Thymus (tissue), 11 donors: ENCODE measurements at regions not wholly inside any gene's neighbourhood (a gene's known extent, or its start where the extent isn't known, plus 50 kb on each side); places are given as distances from the start of the nearest gene placed in this dataset.

ENCODE experiments used
- DNase-seq, 9 donors: peaks; one replicate each; pipeline ENCODE4 v3.0.0-alpha.2; 2013; ENCODE audit warnings: low spot score in 9 of 9, low read depth in 6 of 9, missing footprints in 1 of 9
- H3K27ac ChIP-seq, 2 donors: one replicate each; pipeline ENCODE4 v1.5.1; 2013; ENCODE audit warnings: control low read depth in 1 of 2, low read depth in 1 of 2, low read length in 1 of 2, mild to moderate bottlenecking in 1 of 2, moderate library complexity in 1 of 2
- H3K27me3 ChIP-seq, 2 donors: one replicate each; pipeline ENCODE4 v1.5.1; 2013; ENCODE audit warnings: low read length in 1 of 2; ENCODE audit not compliant: control insufficient read depth in 2 of 2, insufficient read depth in 1 of 2
- H3K36me3 ChIP-seq, 2 donors: one replicate each; pipeline ENCODE4 v1.5.1; 2013; ENCODE audit warnings: low read length in 1 of 2, mild to moderate bottlenecking in 1 of 2, moderate library complexity in 1 of 2; ENCODE audit not compliant: control insufficient read depth in 2 of 2, insufficient read depth in 2 of 2
- H3K4me1 ChIP-seq, 2 donors: one replicate each; pipeline ENCODE4 v1.5.1; 2013; ENCODE audit warnings: low read length in 2 of 2; ENCODE audit not compliant: control insufficient read depth in 2 of 2, insufficient read depth in 2 of 2
- H3K4me3 ChIP-seq, 2 donors: one replicate each; pipeline ENCODE4 v1.5.1; 2013; ENCODE audit warnings: low read length in 2 of 2, control low read depth in 1 of 2, mild to moderate bottlenecking in 1 of 2
- H3K9me3 ChIP-seq, 2 donors: one replicate each; pipeline ENCODE4 v1.5.1; 2013; ENCODE audit warnings: low read length in 1 of 2, mild to moderate bottlenecking in 1 of 2; ENCODE audit not compliant: control insufficient read depth in 2 of 2, insufficient read depth in 1 of 2
- WGBS: extraction: QIAGEN DNeasy Blood & Tissue Kit; methylation state at CpG from one replicate; pipeline ENCODE4 v1.1.7; 2013; 5-methylcytosine and 5-hydroxymethylcytosine counted together
- donor health status: healthy.

DNA sequence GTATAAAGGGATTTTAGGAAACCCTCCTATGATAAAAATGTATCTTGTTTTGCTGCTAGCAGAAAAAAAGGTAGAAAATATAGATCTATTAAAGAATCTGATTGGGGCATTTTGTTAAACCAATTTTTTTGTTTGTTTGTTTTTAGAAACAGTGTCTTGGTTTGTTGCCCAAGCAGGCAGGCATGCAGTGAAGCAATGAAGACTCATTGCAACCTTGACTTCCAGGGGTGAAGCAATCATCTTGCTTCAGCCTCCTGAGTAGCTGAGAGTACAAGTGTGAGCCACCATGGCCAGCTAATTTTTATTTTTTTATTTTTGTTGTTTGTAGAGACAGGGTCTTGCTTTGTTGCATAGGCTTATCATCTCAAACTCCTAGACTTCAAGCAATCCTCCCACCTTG is 755.8 kb upstream of the EDIL3 start:
- no peak for DNase-seq
- H3K9me3 ChIP-seq, result no peaks in the 10 kb centered on the region
- no peaks in the 10 kb centered on the region for H3K27me3 ChIP-seq
- H3K27ac ChIP-seq, result no peak overlapping the region
- H3K4me3 ChIP-seq, result no peak overlapping the region
- no peaks in the 10 kb centered on the region for H3K36me3 ChIP-seq
- H3K4me1 ChIP-seq, result no peaks in the 10 kb centered on the region

DNA sequence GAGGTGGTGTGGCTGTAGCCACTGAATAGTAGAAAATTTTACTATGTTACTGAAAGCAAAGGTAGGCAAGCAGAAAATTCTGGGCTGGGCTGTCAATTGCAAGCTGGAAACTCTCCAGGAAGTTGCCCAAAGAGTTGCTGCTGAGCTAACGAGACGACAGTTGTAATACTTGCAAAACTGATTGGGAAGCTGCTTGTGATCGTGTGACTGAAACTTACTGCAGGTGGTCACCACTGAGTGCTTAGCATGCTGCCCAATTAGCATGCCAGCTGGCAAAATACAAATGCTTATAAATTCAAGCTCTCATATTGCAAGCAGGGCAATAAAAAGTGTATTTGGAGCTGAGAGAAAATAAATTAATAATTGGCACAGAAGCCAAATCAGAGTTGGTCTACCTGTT is 758.5 kb upstream of the EDIL3 start:
- Histone ChIP-seq H3K9me3 (no peaks in the 10 kb centered on the region), H3K27ac (no peak overlapping the region), H3K36me3 (no peaks in the 10 kb centered on the region), H3K4me3 (no peak overlapping the region), H3K4me1 (no peaks in the 10 kb centered on the region), H3K27me3 (no peaks in the 10 kb centered on the region)
- no peak for DNase-seq
- WGBS, result 89% methylated on average over 3 of the region's 3 CpGs

DNA sequence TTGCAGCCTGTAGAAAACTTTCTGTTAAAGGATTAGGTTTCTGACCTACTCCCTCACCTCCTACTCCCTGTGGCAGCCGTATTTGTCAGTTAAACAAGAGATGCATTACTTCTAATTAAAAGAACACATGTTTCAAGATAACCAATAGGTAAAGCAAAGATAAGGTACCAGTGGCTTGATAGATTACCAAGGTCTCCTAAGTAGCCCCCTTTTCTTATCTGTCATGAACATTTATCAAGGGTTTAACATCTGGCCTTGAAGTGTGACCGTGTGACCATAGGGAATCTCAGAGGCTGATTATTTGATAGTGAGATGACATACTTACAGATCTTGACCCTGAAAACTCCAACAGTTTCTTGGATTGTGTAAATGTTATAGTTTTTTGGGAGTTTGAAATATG is 764.0 kb upstream of the EDIL3 start:
- 93% methylated on average over 2 of the region's 2 CpGs for WGBS
- H3K4me3 ChIP-seq, result no peak overlapping the region
- no peaks in the 10 kb centered on the region for H3K9me3 ChIP-seq
- no peaks in the 10 kb centered on the region for H3K27me3 ChIP-seq
- H3K4me1 ChIP-seq, result no peaks in the 10 kb centered on the region
- DNase-seq, result no peak
- no peak overlapping the region for H3K27ac ChIP-seq
- no peaks in the 10 kb centered on the region for H3K36me3 ChIP-seq

DNA sequence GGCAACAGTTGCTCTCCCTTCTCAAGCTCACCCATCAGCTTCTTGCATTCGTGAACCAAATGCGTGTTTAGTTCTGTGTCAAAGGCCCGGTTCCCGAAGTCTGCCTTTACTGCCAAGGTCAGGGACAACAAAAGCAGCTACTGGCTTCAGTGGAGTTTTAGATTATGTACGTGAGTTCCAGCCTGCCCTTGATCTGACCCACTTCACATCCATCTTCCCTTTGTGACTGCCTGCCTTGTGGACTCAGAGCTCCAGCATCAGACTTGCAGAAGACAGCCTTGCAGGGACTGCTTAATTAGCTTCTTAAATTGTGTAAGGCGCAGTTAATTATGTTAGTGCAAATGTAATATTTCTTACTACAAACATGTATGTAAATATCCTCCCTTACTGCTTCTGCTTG is 774.7 kb upstream of the EDIL3 start:
- WGBS, result 91% methylated on average over 6 of the region's 6 CpGs
- no peak for DNase-seq
- Histone ChIP-seq H3K9me3 (no peaks in the 10 kb centered on the region), H3K27ac (no peak overlapping the region), H3K27me3 (no peaks in the 10 kb centered on the region), H3K4me3 (no peak overlapping the region), H3K4me1 (no peaks in the 10 kb centered on the region), H3K36me3 (no peaks in the 10 kb centered on the region)

DNA sequence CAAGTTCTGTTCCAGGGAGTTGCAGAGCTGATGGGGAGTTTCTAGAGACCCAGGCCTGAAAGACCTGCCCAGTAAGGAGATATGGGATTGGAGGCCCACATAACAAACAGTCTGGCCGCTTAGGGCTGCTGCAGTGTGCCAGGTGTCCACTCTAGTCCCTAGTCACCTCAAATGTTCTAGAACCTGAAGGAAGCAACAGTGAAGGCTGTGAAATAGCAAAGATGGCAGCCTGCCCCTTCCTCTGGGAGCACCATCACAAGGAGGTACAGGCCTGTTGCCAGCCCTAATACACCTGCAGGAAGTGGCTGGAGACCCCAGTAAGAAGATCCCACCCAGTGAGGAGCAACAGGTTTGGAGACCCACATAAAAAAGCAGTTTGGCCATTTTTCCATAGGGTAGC is 783.8 kb upstream of the EDIL3 start:
- 36% methylated on average over 1 of the region's 1 CpG for WGBS
- no peak for DNase-seq

DNA sequence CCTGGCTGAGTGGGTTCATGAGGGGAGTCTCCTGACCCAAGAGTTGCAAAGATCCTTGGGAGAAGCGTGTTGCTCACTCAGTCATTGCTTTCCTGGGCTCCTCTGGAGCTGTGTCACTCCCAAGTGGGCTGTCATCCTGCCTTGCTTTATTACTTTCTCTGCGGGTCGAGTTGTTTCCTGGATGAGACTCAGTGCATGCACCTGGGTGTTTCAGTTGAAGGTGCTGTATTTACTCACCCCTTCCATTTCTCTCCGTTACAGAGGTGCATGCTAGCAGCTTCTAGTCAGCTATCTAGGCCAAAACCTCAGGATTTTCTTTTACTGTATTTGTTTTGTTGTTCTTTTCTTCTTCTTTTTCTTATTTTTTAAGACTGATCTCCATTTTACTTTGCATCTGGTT is 785.5 kb upstream of the EDIL3 start:
- no peak for DNase-seq
- Histone ChIP-seq H3K4me3 (no peak overlapping the region), H3K27me3 (no peaks in the 10 kb centered on the region), H3K4me1 (no peaks in the 10 kb centered on the region), H3K36me3 (no peaks in the 10 kb centered on the region), H3K9me3 (peaks cover 0 to 2% of the 10 kb centered on the region in 2 donors), H3K27ac (no peak overlapping the region)
- WGBS, result 82% methylated on average over 4 of the region's 4 CpGs

More for the DNA sequence above, 783.8 kb upstream of the EDIL3 start:
- Histone ChIP-seq H3K36me3 (no peaks in the 10 kb centered on the region), H3K27me3 (no peaks in the 10 kb centered on the region), H3K4me3 (no peak overlapping the region), H3K9me3 (peaks cover 0 to 4% of the 10 kb centered on the region in 2 donors), H3K27ac (no peak overlapping the region), H3K4me1 (no peaks in the 10 kb centered on the region)

DNA sequence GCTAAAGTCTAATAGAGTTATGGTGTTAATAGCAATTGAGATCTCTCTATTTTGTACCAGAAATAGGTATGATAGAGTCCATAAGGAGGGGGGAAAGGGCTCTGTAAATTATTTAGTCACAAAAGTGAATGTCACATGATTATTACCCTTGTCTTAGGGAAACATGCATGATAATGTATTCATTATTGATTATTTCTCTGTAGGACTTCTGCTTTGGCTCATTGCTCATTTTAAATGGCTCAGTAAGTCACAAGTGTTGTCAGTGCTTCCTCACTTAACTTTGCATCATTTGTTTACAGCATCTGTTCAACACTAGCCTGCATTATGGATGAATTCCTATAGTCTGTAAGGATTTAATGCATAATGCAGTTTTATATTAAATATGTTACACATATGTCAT is 788.8 kb upstream of the EDIL3 start:
- Histone ChIP-seq H3K27ac (no peak overlapping the region), H3K4me3 (no peak overlapping the region), H3K36me3 (no peaks in the 10 kb centered on the region), H3K4me1 (no peaks in the 10 kb centered on the region), H3K27me3 (no peaks in the 10 kb centered on the region), H3K9me3 (no peaks in the 10 kb centered on the region)
- DNase-seq, result no peak

DNA sequence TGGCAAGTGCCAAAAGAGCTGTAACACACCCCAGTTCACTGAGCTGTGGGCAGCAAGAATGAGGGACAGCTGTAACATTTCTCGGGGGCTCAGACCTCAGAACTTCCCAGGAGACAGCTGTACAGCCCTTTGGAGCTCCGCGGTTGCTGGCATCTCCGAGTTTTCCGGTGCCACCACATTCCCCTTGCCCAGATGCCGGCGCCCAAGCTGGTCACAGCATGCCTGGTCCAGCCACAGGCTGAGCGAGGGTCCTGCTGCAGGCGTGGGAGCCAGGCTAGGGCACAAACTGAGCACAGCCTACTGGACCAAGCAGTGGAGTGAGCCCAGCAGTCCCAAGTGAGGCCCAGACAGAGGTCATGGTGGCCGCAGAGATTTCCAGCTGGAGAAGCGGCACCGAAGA is 797.7 kb upstream of the EDIL3 start:
- H3K36me3 ChIP-seq, result no peaks in the 10 kb centered on the region
- H3K27me3 ChIP-seq, result no peaks in the 10 kb centered on the region
- peaks cover 0 to 1% of the 10 kb centered on the region in 2 donors for H3K9me3 ChIP-seq
- DNase-seq, result no peak
- H3K27ac ChIP-seq, result no peak overlapping the region
- no peaks in the 10 kb centered on the region for H3K4me1 ChIP-seq
- WGBS, result 94% methylated on average over 12 of the region's 12 CpGs
- H3K4me3 ChIP-seq, result no peak overlapping the region

DNA sequence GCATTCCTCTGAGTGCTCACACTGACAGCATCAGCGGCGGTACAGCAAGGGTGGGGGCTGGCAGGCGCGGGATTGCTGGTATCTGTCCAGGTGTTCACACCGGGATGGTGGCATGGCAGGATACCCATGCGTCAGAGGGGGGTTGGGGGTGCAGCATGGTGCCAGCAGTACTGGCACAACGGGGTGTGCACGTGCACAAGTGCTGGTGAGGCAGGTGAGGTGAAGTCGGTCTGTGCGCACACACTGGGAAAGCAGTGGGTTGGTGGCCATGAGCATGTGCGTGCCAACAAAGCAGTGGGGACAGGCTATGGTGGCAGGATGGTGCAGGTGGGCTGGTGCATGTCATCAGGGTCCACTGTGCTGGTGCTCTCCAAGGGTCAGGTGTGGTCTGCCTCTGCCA is 819.6 kb upstream of the EDIL3 start:
- Histone ChIP-seq H3K4me3 (no peak overlapping the region), H3K36me3 (no peaks in the 10 kb centered on the region), H3K27me3 (no peaks in the 10 kb centered on the region), H3K9me3 (peaks cover 2 to 9% of the 10 kb centered on the region in 2 donors), H3K27ac (no peak overlapping the region), H3K4me1 (no peaks in the 10 kb centered on the region)
- WGBS, result 87% methylated on average over 11 of the region's 11 CpGs
- no peak for DNase-seq

DNA sequence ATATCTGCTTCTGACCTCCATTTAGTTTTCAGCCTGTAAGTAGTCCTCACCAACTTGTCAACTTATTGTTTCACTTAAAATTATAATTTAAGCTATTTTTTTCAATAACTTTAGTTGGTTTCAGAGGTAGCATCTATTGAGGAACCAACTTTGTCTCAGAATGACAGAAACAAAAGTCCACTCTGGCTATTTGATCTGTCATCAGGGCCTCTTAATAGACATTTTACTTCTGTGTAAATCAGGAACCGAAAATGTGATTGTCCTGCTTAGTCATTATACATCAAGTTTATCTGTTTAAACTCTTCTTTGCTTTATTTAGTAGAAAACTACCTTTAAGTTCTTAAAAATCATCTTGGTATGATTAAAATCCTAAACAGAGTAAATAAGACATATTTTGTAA is 820.8 kb upstream of the EDIL3 start:
- Histone ChIP-seq H3K36me3 (no peaks in the 10 kb centered on the region), H3K27me3 (no peaks in the 10 kb centered on the region), H3K27ac (no peak overlapping the region), H3K4me3 (no peak overlapping the region), H3K4me1 (no peaks in the 10 kb centered on the region), H3K9me3 (peaks cover 2 to 9% of the 10 kb centered on the region in 2 donors)
- 81% methylated on average over 1 of the region's 1 CpG for WGBS
- no peak for DNase-seq
